ENCODE measurements at regions not wholly inside any gene's neighbourhood (a gene's known extent, or its start where the extent isn't known, plus 50 kb on each side); places are given as distances from the start of the nearest gene placed in this dataset.

- Histone ChIP-seq H3K27ac (ENCODE audit: low read depth) (no peak overlapping the region), H3K9me2 (ENCODE audit: insufficient read depth) (no peaks in the 10 kb centered on the region), H3K4me1 (ENCODE audit: insufficient read depth) (no peaks in the 10 kb centered on the region), H3K4me2 (no peak overlapping the region), H3K4me3 (no peak overlapping the region), H3K79me2 (replicated peaks; ENCODE audit: insufficient read depth) (no peaks in the 10 kb centered on the region), H4K20me1 (replicated peaks; ENCODE audit: insufficient read depth) (no peaks in the 10 kb centered on the region), H3K36me3 (ENCODE audit: insufficient read depth) (no peaks in the 10 kb centered on the region; the same call in 1 of the 2 replicates), H2AFZ (no peak overlapping the region), H3K27me3 (ENCODE audit: insufficient read depth) (no peaks in the 10 kb centered on the region), H3F3A (replicated peaks; ENCODE audit: low read depth) (no peaks in the 10 kb centered on the region)
- no peaks in the 10 kb centered on the region for H3K27me3 Mint-ChIP-seq (ENCODE audit: insufficient read depth, low read depth, poor library complexity)
- peaks cover 99% of the 10 kb centered on the region for H3K9me3 Mint-ChIP-seq
- DNase-seq (ENCODE audit: low spot score) (no peak), ATAC-seq (no peak)
- H3K4me1 Mint-ChIP-seq = no peaks in the 10 kb centered on the region
- TF ChIP-seq POLR2AphosphoS5 (IDR thresholded peaks at IDR 0.05; ENCODE audit: low read depth) = no peak
- TF ChIP-seq, protein P1, sequence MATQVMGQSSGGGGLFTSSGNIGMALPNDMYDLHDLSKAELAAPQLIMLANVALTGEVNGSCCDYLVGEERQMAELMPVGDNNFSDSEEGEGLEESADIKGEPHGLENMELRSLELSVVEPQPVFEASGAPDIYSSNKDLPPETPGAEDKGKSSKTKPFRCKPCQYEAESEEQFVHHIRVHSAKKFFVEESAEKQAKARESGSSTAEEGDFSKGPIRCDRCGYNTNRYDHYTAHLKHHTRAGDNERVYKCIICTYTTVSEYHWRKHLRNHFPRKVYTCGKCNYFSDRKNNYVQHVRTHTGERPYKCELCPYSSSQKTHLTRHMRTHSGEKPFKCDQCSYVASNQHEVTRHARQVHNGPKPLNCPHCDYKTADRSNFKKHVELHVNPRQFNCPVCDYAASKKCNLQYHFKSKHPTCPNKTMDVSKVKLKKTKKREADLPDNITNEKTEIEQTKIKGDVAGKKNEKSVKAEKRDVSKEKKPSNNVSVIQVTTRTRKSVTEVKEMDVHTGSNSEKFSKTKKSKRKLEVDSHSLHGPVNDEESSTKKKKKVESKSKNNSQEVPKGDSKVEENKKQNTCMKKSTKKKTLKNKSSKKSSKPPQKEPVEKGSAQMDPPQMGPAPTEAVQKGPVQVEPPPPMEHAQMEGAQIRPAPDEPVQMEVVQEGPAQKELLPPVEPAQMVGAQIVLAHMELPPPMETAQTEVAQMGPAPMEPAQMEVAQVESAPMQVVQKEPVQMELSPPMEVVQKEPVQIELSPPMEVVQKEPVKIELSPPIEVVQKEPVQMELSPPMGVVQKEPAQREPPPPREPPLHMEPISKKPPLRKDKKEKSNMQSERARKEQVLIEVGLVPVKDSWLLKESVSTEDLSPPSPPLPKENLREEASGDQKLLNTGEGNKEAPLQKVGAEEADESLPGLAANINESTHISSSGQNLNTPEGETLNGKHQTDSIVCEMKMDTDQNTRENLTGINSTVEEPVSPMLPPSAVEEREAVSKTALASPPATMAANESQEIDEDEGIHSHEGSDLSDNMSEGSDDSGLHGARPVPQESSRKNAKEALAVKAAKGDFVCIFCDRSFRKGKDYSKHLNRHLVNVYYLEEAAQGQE (IDR thresholded peaks at IDR 0.05; ENCODE audit: unreplicated experiment) = no peak
- TF ChIP-seq EZH2 (IDR thresholded peaks at IDR 0.05; ENCODE audit: low read depth, unreplicated experiment) = no peak
- TF ChIP-seq CREB1 (CRISPR knock-in tag; IDR thresholded peaks at IDR 0.05; ENCODE audit: low read depth) = no peak
- no peak for TF ChIP-seq ZNF114 (CRISPR knock-in tag; IDR thresholded peaks at IDR 0.05)
- TF ChIP-seq, protein P2, sequence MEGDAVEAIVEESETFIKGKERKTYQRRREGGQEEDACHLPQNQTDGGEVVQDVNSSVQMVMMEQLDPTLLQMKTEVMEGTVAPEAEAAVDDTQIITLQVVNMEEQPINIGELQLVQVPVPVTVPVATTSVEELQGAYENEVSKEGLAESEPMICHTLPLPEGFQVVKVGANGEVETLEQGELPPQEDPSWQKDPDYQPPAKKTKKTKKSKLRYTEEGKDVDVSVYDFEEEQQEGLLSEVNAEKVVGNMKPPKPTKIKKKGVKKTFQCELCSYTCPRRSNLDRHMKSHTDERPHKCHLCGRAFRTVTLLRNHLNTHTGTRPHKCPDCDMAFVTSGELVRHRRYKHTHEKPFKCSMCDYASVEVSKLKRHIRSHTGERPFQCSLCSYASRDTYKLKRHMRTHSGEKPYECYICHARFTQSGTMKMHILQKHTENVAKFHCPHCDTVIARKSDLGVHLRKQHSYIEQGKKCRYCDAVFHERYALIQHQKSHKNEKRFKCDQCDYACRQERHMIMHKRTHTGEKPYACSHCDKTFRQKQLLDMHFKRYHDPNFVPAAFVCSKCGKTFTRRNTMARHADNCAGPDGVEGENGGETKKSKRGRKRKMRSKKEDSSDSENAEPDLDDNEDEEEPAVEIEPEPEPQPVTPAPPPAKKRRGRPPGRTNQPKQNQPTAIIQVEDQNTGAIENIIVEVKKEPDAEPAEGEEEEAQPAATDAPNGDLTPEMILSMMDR (conservative IDR thresholded peaks at IDR 0.05; ENCODE audit: low read depth in 2 of 2) = no peak
- TF ChIP-seq ZNF331 (CRISPR knock-in tag; IDR thresholded peaks at IDR 0.05; ENCODE audit: low read depth) = no peak
- no peak for TF ChIP-seq STAT1 (IDR thresholded peaks at IDR 0.05; ENCODE audit: unreplicated experiment)
- no peak for TF ChIP-seq NANOG (IDR thresholded peaks at IDR 0.05; ENCODE audit: borderline replicate concordance)
- TF ChIP-seq EZH2phosphoT487 (IDR thresholded peaks at IDR 0.05; ENCODE audit: unreplicated experiment) = no peak
- TF ChIP-seq, protein P3, sequence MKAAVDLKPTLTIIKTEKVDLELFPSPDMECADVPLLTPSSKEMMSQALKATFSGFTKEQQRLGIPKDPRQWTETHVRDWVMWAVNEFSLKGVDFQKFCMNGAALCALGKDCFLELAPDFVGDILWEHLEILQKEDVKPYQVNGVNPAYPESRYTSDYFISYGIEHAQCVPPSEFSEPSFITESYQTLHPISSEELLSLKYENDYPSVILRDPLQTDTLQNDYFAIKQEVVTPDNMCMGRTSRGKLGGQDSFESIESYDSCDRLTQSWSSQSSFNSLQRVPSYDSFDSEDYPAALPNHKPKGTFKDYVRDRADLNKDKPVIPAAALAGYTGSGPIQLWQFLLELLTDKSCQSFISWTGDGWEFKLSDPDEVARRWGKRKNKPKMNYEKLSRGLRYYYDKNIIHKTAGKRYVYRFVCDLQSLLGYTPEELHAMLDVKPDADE (IDR thresholded peaks at IDR 0.05) = no peak
- no peak for TF ChIP-seq ZNF462 (CRISPR knock-in tag; IDR thresholded peaks at IDR 0.05)
- TF ChIP-seq JUNB (IDR thresholded peaks at IDR 0.05; ENCODE audit: unreplicated experiment) = no peak
- peaks cover 34% of the 10 kb centered on the region for H3K36me3 Mint-ChIP-seq (ENCODE audit: low read depth)
- H3K4me3 Mint-ChIP-seq = no peak overlapping the region
- no peak overlapping the region for H3K27ac Mint-ChIP-seq
Observed at GRCh38 chr20:56181583-56181982, 66.9 kb upstream of the MC3R start.

Measured in GM23338 (cell line).